IPS-20b (cell line): ENCODE measurements at regions not wholly inside any gene's neighbourhood (a gene's known extent, or its start where the extent isn't known, plus 50 kb on each side); places are given as distances from the start of the nearest gene placed in this dataset.
"Not testable (repeated sequence)": the region's sequence is repeated elsewhere in the genome, so short reads cannot be mapped to it uniquely, and the experiment has no call there.

Experiments
- H3K27ac ChIP-seq: one replicate; pipeline ENCODE4 v1.5.1; 2013; ENCODE audit warnings: low read length
- H3K27me3 ChIP-seq: 2 replicates; pipeline ENCODE4 v1.6.1; 2013; ENCODE audit warnings: mild to moderate bottlenecking, low read length, inconsistent platforms; ENCODE audit not compliant: insufficient read depth
- H3K36me3 ChIP-seq: 2 replicates; pipeline ENCODE4 v1.6.1; 2013; ENCODE audit warnings: low read depth, mild to moderate bottlenecking, inconsistent platforms, low read length, moderate library complexity; ENCODE audit not compliant: insufficient read depth
- H3K4me1 ChIP-seq: 2 replicates; pipeline ENCODE4 v1.6.1; 2013; ENCODE audit warnings: mild to moderate bottlenecking, control low read depth, inconsistent platforms, low read length, moderate library complexity; ENCODE audit not compliant: insufficient read depth
- H3K4me3 ChIP-seq: 2 replicates; pipeline ENCODE4 v1.5.1; 2013; ENCODE audit warnings: mild to moderate bottlenecking, low read length, inconsistent platforms
- H3K9ac ChIP-seq: 2 replicates; pipeline ENCODE4 v1.6.1; 2013; ENCODE audit warnings: low read depth, mild to moderate bottlenecking, inconsistent platforms, low read length, moderate library complexity
- H3K9me3 ChIP-seq: 2 replicates; pipeline ENCODE4 v1.6.1; 2013; ENCODE audit warnings: mild to moderate bottlenecking, low read depth, low read length, inconsistent platforms; ENCODE audit not compliant: insufficient read depth

DNA sequence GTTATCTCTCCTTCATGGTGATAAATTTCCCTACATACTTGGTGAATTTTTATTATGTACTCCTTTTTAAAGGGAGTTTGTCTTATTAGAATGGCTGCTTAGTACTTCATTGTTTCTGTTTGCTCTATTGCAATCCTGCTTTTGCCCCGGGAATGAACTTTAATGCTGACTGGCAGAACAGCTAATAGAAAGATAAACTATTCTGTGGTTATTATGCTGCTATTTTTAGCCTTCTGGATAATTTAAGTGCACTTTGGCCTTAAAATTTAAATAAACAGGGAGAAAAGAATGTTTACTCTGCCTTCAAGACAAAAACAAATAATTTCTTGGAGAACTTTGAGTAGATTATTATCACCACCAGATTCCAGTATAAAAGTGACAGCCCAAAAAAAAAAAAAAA lies 413.8 kb upstream of the CCDC54 start:
- Histone ChIP-seq H3K4me1 (peaks cover 13% of the 10 kb centered on the region), H3K36me3 (no peaks in the 10 kb centered on the region), H3K4me3 (no peak overlapping the region), H3K9ac (no peak overlapping the region), H3K27me3 (no peaks in the 10 kb centered on the region), H3K9me3 (no peaks in the 10 kb centered on the region), H3K27ac (no peak overlapping the region)

GRCh38 chr3:106965307-106965706 lies 411.9 kb upstream of the CCDC54 start:
- Histone ChIP-seq H3K4me3 (no peak overlapping the region), H3K27me3 (no peaks in the 10 kb centered on the region), H3K27ac (no peak overlapping the region), H3K9me3 (no peaks in the 10 kb centered on the region), H3K9ac (no peak overlapping the region), H3K4me1 (peaks cover 13% of the 10 kb centered on the region), H3K36me3 (no peaks in the 10 kb centered on the region)

GRCh38 chr3:106969596-106969995 lies 407.6 kb upstream of the CCDC54 start:
- Histone ChIP-seq H3K9ac (no peak overlapping the region), H3K36me3 (no peaks in the 10 kb centered on the region), H3K9me3 (no peaks in the 10 kb centered on the region), H3K27me3 (no peaks in the 10 kb centered on the region), H3K4me3 (no peak overlapping the region), H3K4me1 (peaks cover 6% of the 10 kb centered on the region), H3K27ac (no peak overlapping the region)

DNA sequence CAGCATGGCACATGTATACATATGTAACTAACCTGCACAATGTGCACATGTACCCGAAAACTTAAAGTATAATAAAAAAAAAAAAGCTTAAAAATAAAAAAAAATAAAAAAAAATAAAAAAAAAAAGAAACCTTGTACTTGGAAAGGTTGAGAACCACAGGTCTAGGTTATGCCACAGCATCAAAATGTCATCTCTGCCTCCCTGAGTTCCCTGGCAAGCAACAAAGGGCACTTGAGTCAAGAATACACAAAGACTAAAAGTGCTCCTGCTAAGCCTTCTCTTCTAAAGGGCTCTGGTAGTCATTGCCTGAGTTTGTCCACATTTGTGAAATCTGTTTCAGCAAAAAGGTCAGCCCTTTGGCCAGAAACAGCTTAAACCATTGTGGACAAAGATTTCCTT lies 395.8 kb upstream of the CCDC54 start:
- no peaks in the 10 kb centered on the region for H3K9me3 ChIP-seq
- no peaks in the 10 kb centered on the region for H3K36me3 ChIP-seq
- no peaks in the 10 kb centered on the region for H3K4me1 ChIP-seq
- H3K4me3 ChIP-seq: no peak overlapping the region
- no peak overlapping the region for H3K9ac ChIP-seq
- no peaks in the 10 kb centered on the region for H3K27me3 ChIP-seq
- H3K27ac ChIP-seq: no peak overlapping the region

DNA sequence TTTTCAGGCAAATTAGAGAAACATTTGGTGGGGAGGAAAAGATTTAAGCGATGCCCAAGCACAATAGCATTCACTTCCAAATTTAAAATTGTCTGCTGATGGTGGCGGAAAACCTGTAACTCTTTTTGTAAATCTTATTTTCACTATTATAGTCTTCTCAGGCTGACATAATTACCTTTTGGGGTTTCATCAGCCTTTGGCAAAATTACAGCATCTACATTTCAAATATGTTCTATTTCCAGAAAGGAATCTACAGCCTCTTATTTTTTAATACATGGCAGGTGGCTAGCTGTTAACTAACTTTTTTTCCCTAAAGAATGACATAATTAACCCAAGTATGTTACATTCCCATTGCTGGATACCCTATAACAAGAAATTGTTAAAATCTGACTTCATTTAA lies 391.5 kb upstream of the CCDC54 start:
- H3K9ac ChIP-seq: no peak overlapping the region
- H3K4me3 ChIP-seq: no peak overlapping the region
- no peak overlapping the region for H3K27ac ChIP-seq
- no peaks in the 10 kb centered on the region for H3K36me3 ChIP-seq
- H3K9me3 ChIP-seq: 0 out of 2 replicates have a peak, but pooled peaks cover 8% of the 10 kb centered on the region
- no peaks in the 10 kb centered on the region for H3K4me1 ChIP-seq
- no peaks in the 10 kb centered on the region for H3K27me3 ChIP-seq

DNA sequence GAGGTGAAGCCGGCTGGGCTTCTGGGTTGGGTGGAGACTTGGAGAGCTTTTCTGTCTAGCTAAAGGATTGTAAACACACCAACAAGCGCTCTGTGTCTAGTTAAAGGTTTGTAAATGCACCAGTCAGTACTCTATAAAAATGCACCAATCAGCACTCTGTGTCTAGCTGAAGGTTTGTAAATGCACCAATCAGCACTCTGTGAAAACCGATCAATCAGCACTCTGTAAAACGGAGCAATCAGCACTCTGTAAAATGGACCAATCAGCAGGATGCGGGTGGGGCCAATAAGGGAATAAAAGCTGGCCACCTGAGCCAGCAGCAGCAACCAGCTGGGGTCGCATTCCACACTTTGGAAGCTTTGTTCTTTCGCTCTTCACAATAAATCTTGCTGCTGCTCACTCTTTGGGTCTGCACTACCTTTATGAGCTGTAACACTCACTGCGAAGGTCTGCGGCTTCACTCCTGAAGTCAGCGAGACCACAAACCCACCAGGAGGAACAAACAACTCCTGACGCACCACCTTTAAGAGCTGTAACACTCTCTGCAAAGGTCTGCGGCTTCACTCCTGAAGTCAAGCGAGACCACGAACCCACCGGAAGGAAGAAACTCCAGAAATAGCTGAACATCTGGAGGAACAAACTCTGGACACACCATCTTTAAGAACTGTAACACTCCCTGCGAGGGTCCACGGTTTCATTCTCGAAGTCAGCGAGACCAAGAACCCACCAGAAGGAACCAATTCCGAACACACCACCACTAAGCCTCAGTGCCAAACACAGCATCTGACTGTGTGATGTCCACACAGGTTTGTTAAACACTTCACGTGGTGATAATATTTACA lies 378.2 kb upstream of the CCDC54 start:
- not testable (repeated sequence) for H3K4me1 ChIP-seq, H3K4me3 ChIP-seq, H3K9ac ChIP-seq, H3K27ac ChIP-seq, H3K9me3 ChIP-seq, H3K36me3 ChIP-seq, H3K27me3 ChIP-seq

DNA sequence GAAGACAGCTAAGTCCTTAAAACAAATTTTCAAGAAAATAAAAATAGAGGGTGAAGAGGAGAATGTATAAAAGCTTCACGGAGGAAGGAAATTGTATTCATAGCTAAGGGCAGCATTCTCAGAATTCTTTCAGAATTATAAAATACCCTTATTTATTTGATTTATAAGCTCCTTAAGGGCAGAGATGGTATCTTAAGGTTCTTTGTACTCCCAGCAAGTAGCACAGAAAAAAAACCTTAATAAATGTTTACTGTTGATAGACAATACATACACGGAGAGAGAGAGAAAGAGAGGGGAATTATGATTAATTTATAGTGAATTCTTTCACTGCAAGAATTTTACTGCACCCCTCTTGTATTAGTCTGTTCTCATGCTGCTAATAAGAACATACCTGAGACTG lies 375.6 kb upstream of the CCDC54 start:
- Histone ChIP-seq H3K9ac (no peak overlapping the region), H3K4me3 (no peak overlapping the region)

GRCh38 chr3:107005352-107005751 lies 371.9 kb upstream of the CCDC54 start:
- not testable (repeated sequence) for H3K9me3 ChIP-seq, H3K36me3 ChIP-seq, H3K27me3 ChIP-seq, H3K4me3 ChIP-seq, H3K4me1 ChIP-seq, H3K27ac ChIP-seq, H3K9ac ChIP-seq

More for the DNA sequence above, 375.6 kb upstream of the CCDC54 start:
- Histone ChIP-seq H3K27me3 (no peaks in the 10 kb centered on the region), H3K9me3 (no peaks in the 10 kb centered on the region; the same call in 1 of the 2 replicates), H3K27ac (no peak overlapping the region), H3K4me1 (0 out of 2 replicates have a peak, but pooled peaks cover 2% of the 10 kb centered on the region), H3K36me3 (no peaks in the 10 kb centered on the region)

- no peak overlapping the region for H3K9ac ChIP-seq
These were observed 369.0 kb upstream of the CCDC54 start for GRCh38 chr3:107008213-107008612.

GRCh38 chr3:107013641-107014040 lies 363.6 kb upstream of the CCDC54 start:
- Histone ChIP-seq H3K36me3 (no peaks in the 10 kb centered on the region), H3K27ac (no peak overlapping the region), H3K27me3 (no peaks in the 10 kb centered on the region), H3K4me3 (no peak overlapping the region), H3K9ac (no peak overlapping the region), H3K4me1 (no peaks in the 10 kb centered on the region), H3K9me3 (peaks cover 15% of the 10 kb centered on the region)

More at GRCh38 chr3:107008213-107008612, 369.0 kb upstream of the CCDC54 start:
- Histone ChIP-seq H3K4me1 (no peaks in the 10 kb centered on the region), H3K4me3 (no peak overlapping the region), H3K27me3 (no peaks in the 10 kb centered on the region), H3K9me3 (no peaks in the 10 kb centered on the region), H3K36me3 (no peaks in the 10 kb centered on the region), H3K27ac (no peak overlapping the region)

DNA sequence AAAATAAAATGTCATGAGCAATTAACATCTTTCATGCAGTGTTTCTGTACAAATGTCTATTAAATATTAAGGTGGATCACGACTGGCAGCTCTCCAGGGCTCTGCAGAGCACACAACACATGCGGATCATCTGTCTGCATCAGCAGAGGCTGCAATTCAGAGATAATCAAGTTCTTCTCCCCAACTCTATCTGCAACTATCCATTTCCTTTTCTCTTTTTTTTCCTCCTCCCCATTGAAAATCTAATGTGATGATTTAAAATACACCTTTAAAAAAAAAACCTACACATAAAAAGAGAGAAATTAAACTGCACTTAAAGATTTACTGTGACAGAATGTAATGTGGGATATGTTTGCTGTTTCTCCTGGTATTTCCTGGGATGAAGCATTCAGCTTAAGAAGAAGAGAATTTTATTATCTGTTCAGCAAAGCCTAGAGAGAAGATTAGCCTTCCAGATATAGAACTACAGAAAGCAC lies 352.6 kb upstream of the CCDC54 start:
- no peaks in the 10 kb centered on the region for H3K36me3 ChIP-seq
- H3K9me3 ChIP-seq: no peaks in the 10 kb centered on the region
- no peak overlapping the region for H3K27ac ChIP-seq
- H3K9ac ChIP-seq: no peak overlapping the region
- H3K4me1 ChIP-seq: no peaks in the 10 kb centered on the region; the same call in 1 of the 2 replicates
- no peak overlapping the region for H3K4me3 ChIP-seq
- H3K27me3 ChIP-seq: no peaks in the 10 kb centered on the region

DNA sequence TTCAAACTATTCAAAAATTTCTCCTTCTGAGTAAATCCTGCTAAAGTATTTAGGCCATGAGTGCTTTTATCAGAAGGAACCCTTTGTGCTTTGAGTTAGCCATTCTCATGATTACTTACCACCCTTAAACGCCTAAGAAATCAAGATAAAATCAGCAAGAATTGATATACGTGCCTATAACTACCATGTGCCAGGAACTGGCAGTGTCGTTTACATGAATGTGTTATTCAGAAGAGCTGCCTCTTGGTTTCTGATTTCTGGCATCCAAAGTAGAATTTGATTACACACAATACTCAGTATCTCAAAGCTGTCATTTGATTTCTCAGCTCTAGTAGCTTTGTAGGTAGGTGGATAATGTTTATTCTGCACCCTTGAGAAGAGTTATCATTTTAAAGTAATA lies 351.3 kb upstream of the CCDC54 start:
- Histone ChIP-seq H3K36me3 (no peaks in the 10 kb centered on the region), H3K9me3 (no peaks in the 10 kb centered on the region), H3K9ac (no peak overlapping the region), H3K27me3 (no peaks in the 10 kb centered on the region), H3K4me3 (no peak overlapping the region), H3K27ac (no peak overlapping the region), H3K4me1 (no peaks in the 10 kb centered on the region; the same call in 1 of the 2 replicates)
